C4-2B (cell line): ENCODE measurements at regions not wholly inside any gene's neighbourhood (a gene's known extent, or its start where the extent isn't known, plus 50 kb on each side); places are given as distances from the start of the nearest gene placed in this dataset.
"Not testable (repeated sequence)": the region's sequence is repeated elsewhere in the genome, so short reads cannot be mapped to it uniquely, and the experiment has no call there.

Source experiments
- H3K27ac ChIP-seq: fragments of 450-650 bp; 2 replicates; pipeline ENCODE4 v1.5.1; 2017
- ZFX ChIP-seq: fragments of 450-650 bp; IDR thresholded peaks from 2 replicates; pipeline ENCODE4 v1.6.1; 2017
- TF ChIP-seq, protein P1 (sequence below): fragments of 450-650 bp; conservative IDR thresholded peaks from 2 replicates; pipeline ENCODE4 v1.5.1; 2017; ENCODE audit warnings: mild to moderate bottlenecking

DNA sequence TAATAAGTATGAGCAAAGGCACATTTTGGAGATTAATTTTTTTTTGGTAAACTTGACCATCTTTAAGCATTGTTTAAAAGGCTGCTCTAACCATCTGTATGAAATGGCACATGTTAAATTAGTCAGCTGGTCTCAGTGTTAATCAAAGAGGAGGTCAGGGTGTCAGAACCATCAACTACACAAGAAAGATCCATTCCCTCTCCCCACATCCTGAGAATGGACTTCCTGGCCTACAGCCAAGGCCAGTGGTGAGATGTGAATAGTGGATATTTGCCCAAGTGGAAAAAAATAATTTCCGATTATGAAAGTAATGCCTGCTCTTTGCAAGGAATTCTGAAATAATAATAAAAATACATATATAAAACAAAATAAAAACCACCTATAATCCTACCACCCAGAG is 641.7 kb downstream of the NR2F2 start:
- H3K27ac ChIP-seq, result no peak overlapping the region
- TF ChIP-seq ZFX, result no peak
- TF ChIP-seq, protein P1, sequence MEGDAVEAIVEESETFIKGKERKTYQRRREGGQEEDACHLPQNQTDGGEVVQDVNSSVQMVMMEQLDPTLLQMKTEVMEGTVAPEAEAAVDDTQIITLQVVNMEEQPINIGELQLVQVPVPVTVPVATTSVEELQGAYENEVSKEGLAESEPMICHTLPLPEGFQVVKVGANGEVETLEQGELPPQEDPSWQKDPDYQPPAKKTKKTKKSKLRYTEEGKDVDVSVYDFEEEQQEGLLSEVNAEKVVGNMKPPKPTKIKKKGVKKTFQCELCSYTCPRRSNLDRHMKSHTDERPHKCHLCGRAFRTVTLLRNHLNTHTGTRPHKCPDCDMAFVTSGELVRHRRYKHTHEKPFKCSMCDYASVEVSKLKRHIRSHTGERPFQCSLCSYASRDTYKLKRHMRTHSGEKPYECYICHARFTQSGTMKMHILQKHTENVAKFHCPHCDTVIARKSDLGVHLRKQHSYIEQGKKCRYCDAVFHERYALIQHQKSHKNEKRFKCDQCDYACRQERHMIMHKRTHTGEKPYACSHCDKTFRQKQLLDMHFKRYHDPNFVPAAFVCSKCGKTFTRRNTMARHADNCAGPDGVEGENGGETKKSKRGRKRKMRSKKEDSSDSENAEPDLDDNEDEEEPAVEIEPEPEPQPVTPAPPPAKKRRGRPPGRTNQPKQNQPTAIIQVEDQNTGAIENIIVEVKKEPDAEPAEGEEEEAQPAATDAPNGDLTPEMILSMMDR, result no peak

DNA sequence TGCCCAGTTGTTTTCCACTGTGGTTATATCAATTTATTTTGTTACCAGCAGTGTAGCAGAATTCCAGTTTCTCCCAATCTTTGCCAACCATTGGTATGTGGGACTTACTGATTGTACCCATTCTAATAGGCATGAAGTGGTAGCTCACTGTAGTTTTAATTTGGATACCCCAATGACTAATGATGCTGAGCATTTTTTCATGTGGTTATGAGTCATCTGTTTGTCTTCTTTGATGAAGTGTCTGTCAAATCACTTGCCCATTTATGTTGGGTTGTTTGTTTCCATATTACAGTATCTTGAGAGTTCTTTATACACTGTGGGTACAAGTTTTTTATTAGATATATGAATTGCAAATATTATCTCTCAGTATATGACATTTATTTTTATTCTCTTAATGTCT is 644.3 kb downstream of the NR2F2 start:
- no peak overlapping the region for H3K27ac ChIP-seq
- no peak for TF ChIP-seq ZFX
- TF ChIP-seq, protein P1, result no peak

DNA sequence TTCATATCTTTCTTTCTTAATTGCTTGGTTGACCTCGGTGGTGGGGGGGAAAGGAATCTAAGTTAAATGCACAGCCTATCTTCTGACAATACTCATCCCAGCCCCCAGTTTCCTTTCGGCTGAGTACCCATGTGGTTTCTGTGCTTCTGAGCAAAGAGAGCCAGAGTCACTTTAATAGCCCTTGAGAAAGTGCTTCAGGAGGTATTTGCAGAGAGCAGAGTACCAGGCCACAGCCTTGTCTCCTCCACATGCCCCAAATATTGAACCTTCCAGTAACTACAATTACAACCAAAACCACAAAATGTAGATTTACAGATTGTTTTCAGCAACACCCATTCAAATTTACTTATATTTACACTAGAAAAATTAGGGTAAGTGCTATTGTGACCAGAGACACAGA is 647.4 kb downstream of the NR2F2 start:
- no peak overlapping the region for H3K27ac ChIP-seq
- no peak for TF ChIP-seq ZFX
- TF ChIP-seq, protein P1, result no peak

DNA sequence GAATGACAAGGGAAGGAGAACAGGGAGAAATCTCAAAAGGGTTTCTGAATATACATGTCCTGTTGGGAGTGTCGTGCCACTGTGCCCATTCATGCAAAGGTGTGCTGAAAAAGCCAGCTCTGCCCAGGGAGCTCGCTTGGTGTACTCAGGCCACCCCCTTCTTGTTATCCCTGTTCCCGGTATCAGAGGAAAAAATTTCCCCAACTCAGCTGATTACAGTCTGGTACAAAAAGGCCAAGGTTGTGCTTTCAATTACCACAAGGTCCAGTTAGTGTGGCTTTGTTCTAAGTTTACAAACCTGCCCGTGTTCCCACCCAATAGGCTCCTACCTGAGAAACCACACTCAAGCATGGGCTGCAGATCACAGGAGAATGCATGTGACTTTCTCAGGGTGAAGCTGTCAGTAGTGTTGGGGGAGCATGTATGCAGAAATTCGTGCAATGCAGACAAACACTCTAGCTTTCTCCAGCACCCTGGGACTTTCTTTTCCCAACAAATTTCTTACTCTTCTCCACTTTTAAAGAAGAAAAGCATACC is 648.5 kb downstream of the NR2F2 start:
- H3K27ac ChIP-seq, result no peak overlapping the region
- TF ChIP-seq ZFX, result no peak
- TF ChIP-seq, protein P1, result no peak

DNA sequence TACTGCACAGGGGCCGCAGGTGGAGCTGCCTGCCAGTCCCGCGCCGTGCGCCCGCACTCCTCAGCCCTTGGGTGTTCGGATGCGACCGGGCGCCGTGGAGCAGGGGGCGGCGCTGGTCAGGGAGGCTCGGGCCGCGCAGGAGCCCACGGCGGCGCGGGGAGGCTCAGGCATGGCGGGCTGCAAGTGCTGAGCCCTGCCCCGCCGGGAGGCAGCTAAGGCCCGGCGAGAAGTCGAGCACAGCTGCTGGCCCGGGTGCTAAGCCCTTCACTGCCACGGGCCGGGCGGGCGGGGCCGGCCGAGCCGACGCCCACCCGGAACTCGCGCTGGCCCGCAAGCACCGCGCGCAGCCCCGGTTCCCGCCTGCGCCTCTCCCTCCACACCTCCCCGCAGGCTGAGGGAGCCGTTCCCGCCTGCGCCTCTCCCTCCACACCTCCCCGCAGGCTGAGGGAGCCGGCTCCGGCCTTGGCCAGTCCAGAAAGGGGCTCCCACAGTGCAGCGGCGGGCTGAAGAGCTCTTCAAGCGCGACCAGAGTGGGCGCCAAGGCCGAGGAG is 653.7 kb downstream of the NR2F2 start:
- H3K27ac ChIP-seq, result not testable (repeated sequence)

DNA sequence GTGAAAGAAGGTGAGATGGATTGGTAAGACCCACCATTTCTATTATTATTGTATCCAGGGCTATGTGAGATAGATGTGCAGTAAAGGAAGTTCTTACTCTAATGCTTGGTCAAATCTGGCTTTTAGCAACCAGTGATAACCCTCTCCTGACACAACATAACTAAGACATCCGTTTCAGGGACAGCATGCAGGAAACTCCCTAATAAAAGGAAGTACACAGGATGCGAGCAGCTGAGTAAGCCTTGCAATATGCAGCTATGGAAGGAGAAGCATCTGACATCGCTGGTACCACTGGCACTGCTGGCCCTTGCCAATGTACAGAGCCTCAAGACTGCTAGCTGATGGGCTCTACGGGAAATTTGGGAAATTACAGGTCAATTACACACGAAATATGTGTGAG is 662.3 kb downstream of the NR2F2 start:
- TF ChIP-seq ZFX, result no peak
- TF ChIP-seq, protein P1, result no peak

DNA sequence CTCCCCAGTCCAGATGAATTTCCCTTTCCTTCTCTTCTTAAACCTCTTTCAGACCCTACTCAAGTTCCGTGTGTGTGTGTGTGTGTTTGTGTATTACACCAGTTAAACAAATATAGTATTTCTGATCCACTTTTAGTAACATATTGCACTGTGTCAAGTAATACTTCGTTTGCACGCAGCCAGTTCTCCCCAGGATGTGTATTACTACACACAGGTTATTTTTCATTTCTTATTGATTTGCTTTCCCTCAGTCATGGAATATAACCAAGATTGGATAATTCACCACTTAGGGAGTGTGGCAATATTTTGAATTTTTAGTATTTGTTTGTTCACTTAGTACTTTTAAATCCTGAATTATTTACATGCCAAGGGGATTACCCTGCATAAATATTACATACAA is 667.0 kb downstream of the NR2F2 start:
- H3K27ac ChIP-seq, result no peak overlapping the region
- TF ChIP-seq ZFX, result no peak
- TF ChIP-seq, protein P1, result no peak

More for the DNA sequence above, 662.3 kb downstream of the NR2F2 start:
- H3K27ac ChIP-seq, result no peak overlapping the region

DNA sequence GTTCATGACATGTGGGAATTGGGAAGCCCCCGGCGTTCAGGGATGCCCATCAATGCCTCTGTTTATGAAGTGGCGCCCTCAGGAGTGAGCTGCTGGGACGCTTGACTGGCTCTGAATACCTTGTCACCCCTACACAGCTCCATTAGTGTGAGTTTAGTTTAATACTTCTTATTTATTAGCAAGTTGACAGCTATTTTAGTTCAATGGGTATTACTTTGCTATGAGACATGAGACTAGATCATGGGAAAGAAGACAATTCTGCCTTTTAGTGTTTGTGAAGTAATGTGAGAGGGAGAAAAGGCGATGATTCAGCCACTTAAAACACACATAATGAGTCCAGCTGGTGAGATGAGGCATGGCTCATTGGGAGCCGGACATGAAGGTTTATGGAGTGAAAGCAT is 678.5 kb downstream of the NR2F2 start:
- H3K27ac ChIP-seq, result no peak overlapping the region
- TF ChIP-seq, protein P1, result no peak
- TF ChIP-seq ZFX, result no peak
